Stomach (tissue), 8 donors: ENCODE measurements at regions not wholly inside any gene's neighbourhood (a gene's known extent, or its start where the extent isn't known, plus 50 kb on each side); places are given as distances from the start of the nearest gene placed in this dataset.

Experiments used
- DNase-seq, 2 donors: peaks; one replicate each; pipeline versions ENCODE4 v3.0.0 to v3.0.0-alpha.2; 2013 to 2019
- H3K27ac ChIP-seq, 5 donors: fragments of 200-600 bp in 4 of 5; sonication (generic) in 4 of 5; one replicate each; pipeline ENCODE4 v1.5.1; 2013 to 2019; ENCODE audit warnings: mild to moderate bottlenecking in 1 of 5, moderate library complexity in 1 of 5
- H3K27me3 ChIP-seq, 3 donors: fragments of 200-600 bp; sonication (generic); one replicate each; pipeline ENCODE4 v1.5.1; 2017 to 2019; ENCODE audit warnings: mixed run types in 1 of 3
- H3K36me3 ChIP-seq, 4 donors: fragments of 200-600 bp; sonication (generic); 1 replicate in 3 of 4; 2 replicates in 1 of 4; pipeline ENCODE4 v1.5.1; 2016 to 2019
- H3K4me1 ChIP-seq, 4 donors: fragments of 200-600 bp; sonication (generic); one replicate each; pipeline ENCODE4 v1.5.1; 2016 to 2019
- H3K4me3 ChIP-seq, 4 donors: fragments of 200-600 bp; sonication (generic) in 3 of 4; one replicate each; pipeline ENCODE4 v1.5.1; 2016 to 2019; ENCODE audit warnings: mild to moderate bottlenecking in 1 of 4
- H3K9me3 ChIP-seq, 4 donors: fragments of 200-600 bp; sonication (generic); one replicate each; pipeline ENCODE4 v1.5.1; 2016 to 2019
- EP300 ChIP-seq: sonication (generic); formaldehyde crosslinking; IDR thresholded peaks from one replicate; pipeline ENCODE4 v1.6.1; 2017; ENCODE audit warnings: antibody characterized with exemption
- POLR2A ChIP-seq, 4 donors: fragments of 450-650 bp; IDR thresholded peaks; one replicate each; pipeline ENCODE4 v1.6.1; 2016; ENCODE audit warnings: antibody characterized with exemption in 4 of 4, control low read depth in 2 of 4, mild to moderate bottlenecking in 1 of 4, moderate library complexity in 1 of 4
- POLR2AphosphoS5 ChIP-seq, 3 donors: sonication (generic); formaldehyde crosslinking; IDR thresholded peaks; one replicate each; pipeline ENCODE4 v1.6.1; 2016; ENCODE audit warnings: antibody characterized with exemption in 3 of 3
- WGBS, 5 donors: extraction: QIAGEN DNeasy Blood & Tissue Kit in 3 of 5; methylation state at CpG; one replicate each; pipeline versions ENCODE4 v1.1.5 to v1.1.7; 2013 to 2018; 5-methylcytosine and 5-hydroxymethylcytosine counted together
- intact Hi-C: fragments of 100-400 bp; cut with DNase I; formaldehyde crosslinking; loops from one replicate; pipeline ENCODE4 v1.15.1; 2023; ENCODE audit warnings: low total_unique reads
- TF ChIP-seq, protein P1 (sequence below), 7 experiments: fragments of 450-650 bp in 4 of 7; fragments of 200-600 bp in 3 of 7; sonication (generic) in 3 of 7; IDR thresholded peaks; one replicate each; pipeline ENCODE4 v1.5.1; 2016 to 2019; ENCODE audit warnings: antibody characterized with exemption in 7 of 7, control low read depth in 2 of 7, mild to moderate bottlenecking in 1 of 7
- donor health status: healthy with polysubstance abuse.
- donor health status: Bipolar disorder and iron deficiency.
- donor health status: healthy.

GRCh38 chr1:8097908-8098307 lies 71.8 kb upstream of the ERRFI1 start:
- Histone ChIP-seq H3K4me3 (no peak overlapping the region), H3K9me3 (no peaks in the 10 kb centered on the region), H3K4me1 (peaks cover 29 to 48% (median 40%) of the 10 kb centered on the region in 4 donors), H3K27me3 (no peaks in the 10 kb centered on the region), H3K36me3 (no peaks in the 10 kb centered on the region), H3K27ac (peak overlapping the region; percentile 77 to 90 (median 85))
- TF ChIP-seq POLR2AphosphoS5 (IDR thresholded peaks at IDR 0.05): no peak
- no peak for TF ChIP-seq EP300
- TF ChIP-seq POLR2A (IDR thresholded peaks at IDR 0.05): no peak
- TF ChIP-seq, protein P1, sequence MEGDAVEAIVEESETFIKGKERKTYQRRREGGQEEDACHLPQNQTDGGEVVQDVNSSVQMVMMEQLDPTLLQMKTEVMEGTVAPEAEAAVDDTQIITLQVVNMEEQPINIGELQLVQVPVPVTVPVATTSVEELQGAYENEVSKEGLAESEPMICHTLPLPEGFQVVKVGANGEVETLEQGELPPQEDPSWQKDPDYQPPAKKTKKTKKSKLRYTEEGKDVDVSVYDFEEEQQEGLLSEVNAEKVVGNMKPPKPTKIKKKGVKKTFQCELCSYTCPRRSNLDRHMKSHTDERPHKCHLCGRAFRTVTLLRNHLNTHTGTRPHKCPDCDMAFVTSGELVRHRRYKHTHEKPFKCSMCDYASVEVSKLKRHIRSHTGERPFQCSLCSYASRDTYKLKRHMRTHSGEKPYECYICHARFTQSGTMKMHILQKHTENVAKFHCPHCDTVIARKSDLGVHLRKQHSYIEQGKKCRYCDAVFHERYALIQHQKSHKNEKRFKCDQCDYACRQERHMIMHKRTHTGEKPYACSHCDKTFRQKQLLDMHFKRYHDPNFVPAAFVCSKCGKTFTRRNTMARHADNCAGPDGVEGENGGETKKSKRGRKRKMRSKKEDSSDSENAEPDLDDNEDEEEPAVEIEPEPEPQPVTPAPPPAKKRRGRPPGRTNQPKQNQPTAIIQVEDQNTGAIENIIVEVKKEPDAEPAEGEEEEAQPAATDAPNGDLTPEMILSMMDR (IDR thresholded peaks at IDR 0.05): no peak
- WGBS, 5 donors: 35 to 52% (median 40%) methylated on average over 5 of the region's 5 CpGs
- DNase-seq: no peak
- intact Hi-C loops: no loop called here

DNA sequence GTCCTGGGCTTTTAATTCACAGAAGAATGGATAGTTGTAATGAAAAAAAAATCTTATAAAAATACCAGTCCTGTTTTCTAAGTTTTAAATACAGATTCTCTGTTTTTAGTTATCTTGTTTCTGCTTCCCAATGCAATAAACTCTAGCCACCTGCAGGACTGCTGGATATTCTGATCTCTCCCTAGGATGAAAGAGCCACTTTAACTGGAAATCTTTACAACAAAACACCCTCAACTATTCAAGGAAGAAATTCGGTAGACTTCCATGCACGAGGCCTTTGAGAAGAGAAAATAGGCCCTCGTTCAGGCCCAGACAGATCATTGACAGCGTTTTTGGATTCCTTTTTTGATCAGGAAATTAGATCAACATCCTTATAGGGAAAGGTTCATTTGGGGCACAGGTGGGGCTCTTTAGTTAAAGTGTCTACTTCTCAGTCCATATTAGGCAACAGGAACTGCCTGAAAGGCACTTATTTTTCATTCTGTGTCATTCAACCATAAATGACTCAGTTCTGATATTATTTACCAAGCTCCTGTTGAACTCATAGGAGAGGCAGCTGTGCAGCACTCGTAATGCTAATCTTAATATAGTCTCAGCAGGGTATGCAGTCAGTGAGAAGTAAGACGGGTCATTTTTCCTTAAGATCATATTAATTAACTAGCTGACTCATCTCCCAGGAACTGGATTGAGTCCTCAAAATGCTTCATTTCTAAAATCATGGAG lies 71.1 kb upstream of the ERRFI1 start:
- 22 to 34% (median 30%) methylated on average over 6 of the region's 6 CpGs for WGBS, 5 donors
- H3K4me1 ChIP-seq: peaks cover 29 to 48% (median 40%) of the 10 kb centered on the region in 4 donors
- peak in 1 of 3 donors; percentile 72 for TF ChIP-seq POLR2AphosphoS5 (IDR thresholded peaks at IDR 0.05)
- no peak for TF ChIP-seq POLR2A (IDR thresholded peaks at IDR 0.05)
- H3K36me3 ChIP-seq: no peaks in the 10 kb centered on the region
- intact Hi-C loops: no loop called here
- H3K4me3 ChIP-seq: no peak overlapping the region
- H3K27me3 ChIP-seq: no peaks in the 10 kb centered on the region
- H3K27ac ChIP-seq: peak overlapping the region; percentile 77 to 89 (median 84)
- peak in 1 of 2 donors; percentile 76 for DNase-seq
- no peaks in the 10 kb centered on the region for H3K9me3 ChIP-seq

DNA sequence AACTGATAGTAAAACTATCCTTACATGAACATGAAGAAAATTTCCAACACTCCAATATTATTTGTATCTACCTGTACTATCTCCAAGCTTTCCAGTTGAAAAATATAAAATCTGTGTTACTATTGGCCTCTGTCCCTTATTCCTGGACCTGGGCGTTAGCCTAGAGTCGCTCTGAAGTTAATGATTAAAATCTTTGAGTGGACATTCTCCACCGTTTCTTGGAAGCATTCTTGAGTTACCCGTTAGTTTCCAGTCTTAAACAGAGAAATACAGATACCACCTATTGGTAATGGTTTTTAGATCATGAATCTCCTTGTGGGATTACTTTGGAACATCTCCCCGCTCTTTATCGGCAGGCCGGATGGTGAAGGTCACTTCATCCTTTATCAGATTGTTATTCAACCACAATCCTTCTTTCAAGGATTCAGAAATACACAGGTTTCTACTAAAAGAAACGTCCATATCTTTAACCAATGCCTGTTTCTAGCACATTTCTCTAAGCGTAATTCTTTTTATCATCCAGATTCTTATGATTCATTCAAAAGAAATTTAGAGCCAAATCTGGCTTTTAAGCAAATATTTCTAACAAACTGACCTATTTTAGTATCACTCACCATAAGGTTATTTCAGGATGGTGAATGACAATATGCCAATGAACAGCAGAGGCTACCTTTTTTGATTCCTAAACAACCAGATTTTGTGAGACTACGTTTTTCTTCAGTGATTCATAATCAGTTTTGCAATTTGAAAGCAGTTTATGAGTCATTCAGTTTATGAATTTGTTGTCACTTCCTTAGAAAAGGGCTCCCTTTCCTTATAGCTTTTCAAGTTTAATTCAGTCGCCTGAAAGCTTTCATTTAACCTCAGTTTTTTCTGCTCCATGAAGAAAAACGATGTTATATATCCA lies 70.2 kb upstream of the ERRFI1 start:
- intact Hi-C loops: no loop called here
- TF ChIP-seq EP300 (no peak), POLR2AphosphoS5 (IDR thresholded peaks at IDR 0.05) (peak; percentile 5 to 24 (median 18))
- H3K4me3 ChIP-seq: no peak overlapping the region
- peaks cover 29 to 48% (median 41%) of the 10 kb centered on the region in 4 donors for H3K4me1 ChIP-seq
- no peaks in the 10 kb centered on the region for H3K27me3 ChIP-seq
- peak in 1 of 2 donors; percentile 46 for DNase-seq
- no peaks in the 10 kb centered on the region for H3K36me3 ChIP-seq
- H3K9me3 ChIP-seq: no peaks in the 10 kb centered on the region
- peak overlapping the region; percentile 39 to 89 (median 82) for H3K27ac ChIP-seq
- WGBS, 5 donors: 25 to 41% (median 36%) methylated on average over 12 of the region's 12 CpGs

- 85 to 95% (median 92%) methylated on average over 5 of the region's 5 CpGs for WGBS, 5 donors
- Histone ChIP-seq H3K27ac (peak overlapping the region; percentile 39 to 89 (median 82)), H3K4me1 (peaks cover 29 to 53% (median 46%) of the 10 kb centered on the region in 4 donors)
Observed at GRCh38 chr1:8095584-8095983, 69.5 kb upstream of the ERRFI1 start.

GRCh38 chr1:8094481-8095241 lies 68.6 kb upstream of the ERRFI1 start:
- peak in 1 of 2 donors; percentile 63 for DNase-seq
- 52 to 59% (median 53%) methylated on average over 18 of the region's 18 CpGs for WGBS, 5 donors
- TF ChIP-seq POLR2A (IDR thresholded peaks at IDR 0.05) (no peak), EP300 (no peak), POLR2AphosphoS5 (IDR thresholded peaks at IDR 0.05) (peak in 2 of 3 donors; percentile 18 to 43)
- TF ChIP-seq, protein P1 (IDR thresholded peaks at IDR 0.05): no peak
- no peak overlapping the region for H3K4me3 ChIP-seq
- H3K9me3 ChIP-seq: no peaks in the 10 kb centered on the region
- no peaks in the 10 kb centered on the region for H3K27me3 ChIP-seq
- peak overlapping the region; percentile 77 to 89 (median 82) for H3K27ac ChIP-seq
- no peaks in the 10 kb centered on the region for H3K36me3 ChIP-seq
- intact Hi-C loops: no loop called here
- H3K4me1 ChIP-seq: peaks cover 29 to 62% (median 54%) of the 10 kb centered on the region in 4 donors

More at GRCh38 chr1:8095584-8095983, 69.5 kb upstream of the ERRFI1 start:
- intact Hi-C loops: no loop called here
- no peak for TF ChIP-seq EP300
- no peak for TF ChIP-seq POLR2AphosphoS5 (IDR thresholded peaks at IDR 0.05)
- H3K9me3 ChIP-seq: no peaks in the 10 kb centered on the region
- H3K27me3 ChIP-seq: no peaks in the 10 kb centered on the region
- H3K4me3 ChIP-seq: no peak overlapping the region
- DNase-seq: no peak
- no peaks in the 10 kb centered on the region for H3K36me3 ChIP-seq
